ENCODE measurements at regions not wholly inside any gene's neighbourhood (a gene's known extent, or its start where the extent isn't known, plus 50 kb on each side); places are given as distances from the start of the nearest gene placed in this dataset.

DNA sequence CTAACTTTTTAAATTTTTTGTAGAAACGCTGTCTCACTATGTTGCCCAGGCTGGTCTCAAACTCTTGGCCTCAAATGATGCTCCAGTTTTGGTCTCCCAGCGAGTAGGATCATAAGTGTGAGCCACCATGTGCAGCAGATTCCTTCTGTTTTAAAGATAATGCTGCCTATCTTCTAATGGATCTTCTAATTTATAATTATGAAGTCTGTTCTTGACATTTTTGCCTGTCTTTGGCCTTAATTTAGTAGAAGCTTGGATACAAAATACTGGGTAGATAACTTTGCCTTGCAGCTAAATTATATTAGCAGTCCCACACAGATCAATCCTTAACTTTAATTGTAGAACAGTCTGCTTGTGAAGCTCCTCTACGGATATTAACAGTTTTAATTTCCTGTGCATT is 566.6 kb upstream of the CDH8 start:
- 86% methylated on average over 3 of the region's 3 CpGs for whole genome bisulfite sequencing
- Histone ChIP-seq H3K27ac (no peak overlapping the region), H3K36me3 (no peaks in the 10 kb centered on the region), H3K4me1 (replicated peaks) (no peaks in the 10 kb centered on the region), H3K4me3 (no peak overlapping the region), H3K9me3 (no peaks in the 10 kb centered on the region), H3K27me3 (replicated peaks; ENCODE audit: insufficient read depth) (no peaks in the 10 kb centered on the region)
- no peak for DNase-seq (ENCODE audit: low spot score)
- intact Hi-C loops (cut with DNase I): no loop called here
- TF ChIP-seq POLR2A (IDR thresholded peaks at IDR 0.05) (no peak), POLR2AphosphoS5 (IDR thresholded peaks at IDR 0.05) (no peak)
- TF ChIP-seq, protein P1, sequence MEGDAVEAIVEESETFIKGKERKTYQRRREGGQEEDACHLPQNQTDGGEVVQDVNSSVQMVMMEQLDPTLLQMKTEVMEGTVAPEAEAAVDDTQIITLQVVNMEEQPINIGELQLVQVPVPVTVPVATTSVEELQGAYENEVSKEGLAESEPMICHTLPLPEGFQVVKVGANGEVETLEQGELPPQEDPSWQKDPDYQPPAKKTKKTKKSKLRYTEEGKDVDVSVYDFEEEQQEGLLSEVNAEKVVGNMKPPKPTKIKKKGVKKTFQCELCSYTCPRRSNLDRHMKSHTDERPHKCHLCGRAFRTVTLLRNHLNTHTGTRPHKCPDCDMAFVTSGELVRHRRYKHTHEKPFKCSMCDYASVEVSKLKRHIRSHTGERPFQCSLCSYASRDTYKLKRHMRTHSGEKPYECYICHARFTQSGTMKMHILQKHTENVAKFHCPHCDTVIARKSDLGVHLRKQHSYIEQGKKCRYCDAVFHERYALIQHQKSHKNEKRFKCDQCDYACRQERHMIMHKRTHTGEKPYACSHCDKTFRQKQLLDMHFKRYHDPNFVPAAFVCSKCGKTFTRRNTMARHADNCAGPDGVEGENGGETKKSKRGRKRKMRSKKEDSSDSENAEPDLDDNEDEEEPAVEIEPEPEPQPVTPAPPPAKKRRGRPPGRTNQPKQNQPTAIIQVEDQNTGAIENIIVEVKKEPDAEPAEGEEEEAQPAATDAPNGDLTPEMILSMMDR (IDR thresholded peaks at IDR 0.05): no peak

GRCh38 chr16:62597875-62598274 is 561.6 kb upstream of the CDH8 start:
- no peaks in the 10 kb centered on the region for H3K36me3 ChIP-seq
- H3K4me1 ChIP-seq (replicated peaks): no peaks in the 10 kb centered on the region
- H3K27me3 ChIP-seq (replicated peaks; ENCODE audit: insufficient read depth): no peaks in the 10 kb centered on the region
- intact Hi-C loops (cut with DNase I): no loop called here
- no peaks in the 10 kb centered on the region for H3K9me3 ChIP-seq
- no peak overlapping the region for H3K27ac ChIP-seq
- no peak overlapping the region for H3K4me3 ChIP-seq
- DNase-seq (ENCODE audit: low spot score): no peak
- TF ChIP-seq, protein P1 (IDR thresholded peaks at IDR 0.05): no peak
- TF ChIP-seq POLR2AphosphoS5 (IDR thresholded peaks at IDR 0.05): no peak
- no peak for TF ChIP-seq POLR2A (IDR thresholded peaks at IDR 0.05)

- H3K27me3 ChIP-seq (replicated peaks; ENCODE audit: insufficient read depth): no peaks in the 10 kb centered on the region
- no peak for TF ChIP-seq POLR2AphosphoS5 (IDR thresholded peaks at IDR 0.05)
- TF ChIP-seq POLR2A (IDR thresholded peaks at IDR 0.05): no peak
- TF ChIP-seq, protein P1 (IDR thresholded peaks at IDR 0.05): no peak
- intact Hi-C loops (cut with DNase I): no loop called here
- no peak overlapping the region for H3K27ac ChIP-seq
- H3K9me3 ChIP-seq: no peaks in the 10 kb centered on the region
- H3K4me3 ChIP-seq: no peak overlapping the region
- H3K4me1 ChIP-seq (replicated peaks): no peaks in the 10 kb centered on the region
- WGBS: 2% methylated on average over 1 of the region's 1 CpG
- no peaks in the 10 kb centered on the region for H3K36me3 ChIP-seq
- DNase-seq (ENCODE audit: low spot score): no peak
These were observed 560.3 kb upstream of the CDH8 start for GRCh38 chr16:62596584-62596983.

GRCh38 chr16:62596125-62596524 is 559.9 kb upstream of the CDH8 start:
- WGBS: 12% methylated on average over 6 of the region's 6 CpGs
- TF ChIP-seq POLR2AphosphoS5 (IDR thresholded peaks at IDR 0.05) (no peak), POLR2A (IDR thresholded peaks at IDR 0.05) (no peak)
- TF ChIP-seq, protein P1 (IDR thresholded peaks at IDR 0.05): no peak
- intact Hi-C loops (cut with DNase I): no loop called here
- H3K27me3 ChIP-seq (replicated peaks; ENCODE audit: insufficient read depth): no peaks in the 10 kb centered on the region
- H3K4me1 ChIP-seq (replicated peaks): no peaks in the 10 kb centered on the region
- no peaks in the 10 kb centered on the region for H3K9me3 ChIP-seq
- no peaks in the 10 kb centered on the region for H3K36me3 ChIP-seq
- no peak overlapping the region for H3K4me3 ChIP-seq
- no peak overlapping the region for H3K27ac ChIP-seq
- no peak for DNase-seq (ENCODE audit: low spot score)

GRCh38 chr16:62586128-62586862 is 550.1 kb upstream of the CDH8 start:
- intact Hi-C loops (cut with DNase I): no loop called here
- no peaks in the 10 kb centered on the region for H3K4me1 ChIP-seq (replicated peaks)
- H3K27me3 ChIP-seq (replicated peaks; ENCODE audit: insufficient read depth): no peaks in the 10 kb centered on the region
- TF ChIP-seq, protein P1 (IDR thresholded peaks at IDR 0.05): no peak
- TF ChIP-seq POLR2A (IDR thresholded peaks at IDR 0.05): no peak
- TF ChIP-seq POLR2AphosphoS5 (IDR thresholded peaks at IDR 0.05): no peak
- WGBS: 59% methylated on average over 3 of the region's 3 CpGs
- H3K27ac ChIP-seq: no peak overlapping the region
- H3K36me3 ChIP-seq: no peaks in the 10 kb centered on the region
- no peaks in the 10 kb centered on the region for H3K9me3 ChIP-seq
- no peak for DNase-seq (ENCODE audit: low spot score)
- H3K4me3 ChIP-seq: no peak overlapping the region

Data from prostate gland (tissue), 2 donors.